ENCODE measurements at regions not wholly inside any gene's neighbourhood (a gene's known extent, or its start where the extent isn't known, plus 50 kb on each side); places are given as distances from the start of the nearest gene placed in this dataset.

GRCh38 chr6:54629131-54629530 lies 217.4 kb upstream of the FAM83B start:
- TF ChIP-seq, protein P1, sequence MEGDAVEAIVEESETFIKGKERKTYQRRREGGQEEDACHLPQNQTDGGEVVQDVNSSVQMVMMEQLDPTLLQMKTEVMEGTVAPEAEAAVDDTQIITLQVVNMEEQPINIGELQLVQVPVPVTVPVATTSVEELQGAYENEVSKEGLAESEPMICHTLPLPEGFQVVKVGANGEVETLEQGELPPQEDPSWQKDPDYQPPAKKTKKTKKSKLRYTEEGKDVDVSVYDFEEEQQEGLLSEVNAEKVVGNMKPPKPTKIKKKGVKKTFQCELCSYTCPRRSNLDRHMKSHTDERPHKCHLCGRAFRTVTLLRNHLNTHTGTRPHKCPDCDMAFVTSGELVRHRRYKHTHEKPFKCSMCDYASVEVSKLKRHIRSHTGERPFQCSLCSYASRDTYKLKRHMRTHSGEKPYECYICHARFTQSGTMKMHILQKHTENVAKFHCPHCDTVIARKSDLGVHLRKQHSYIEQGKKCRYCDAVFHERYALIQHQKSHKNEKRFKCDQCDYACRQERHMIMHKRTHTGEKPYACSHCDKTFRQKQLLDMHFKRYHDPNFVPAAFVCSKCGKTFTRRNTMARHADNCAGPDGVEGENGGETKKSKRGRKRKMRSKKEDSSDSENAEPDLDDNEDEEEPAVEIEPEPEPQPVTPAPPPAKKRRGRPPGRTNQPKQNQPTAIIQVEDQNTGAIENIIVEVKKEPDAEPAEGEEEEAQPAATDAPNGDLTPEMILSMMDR (IDR thresholded peaks at IDR 0.05; ENCODE audit: low read depth, low read length, poor library complexity, severe bottlenecking): no peak
- TF ChIP-seq EZH2phosphoT487 (IDR thresholded peaks at IDR 0.05; ENCODE audit: borderline replicate concordance, low read length): no peak

All from DOHH2 (cell line).